HCT116 (cell line): ENCODE measurements at regions not wholly inside any gene's neighbourhood (a gene's known extent, or its start where the extent isn't known, plus 50 kb on each side); places are given as distances from the start of the nearest gene placed in this dataset.

ENCODE experiments used
- ATAC-seq: fragments of 200-7000 bp; cut with Tn5 transposase; 2 replicates; pipeline ENCODE4 v1.9.1; 2020; ENCODE audit warnings: mild to moderate bottlenecking, moderate library complexity
- BruUV-seq: library from RNA; stranded (reverse); fragments of 400-500 nt; replicated peaks from 2 replicates; lab custom pipeline; 2021; lab: Mats Ljungman, UMichigan
- CTCF ChIA-PET: fragments of 300-600 bp; sonication (Branson Sonifier 250); formaldehyde crosslinking; loops from one replicate; lab custom pipeline; 2021; ENCODE audit warnings: antibody characterized with exemption; lab: Charles Lee
- POLR2A ChIA-PET: fragments of 300-600, 350-600 bp; sonication (Branson Sonifier 250); formaldehyde crosslinking; loops from one replicate; lab custom pipeline; 2021; ENCODE audit warnings: antibody characterized with exemption; lab: Charles Lee
- RAD21 ChIA-PET, 2 experiments: fragments of 300-600 bp; sonication (Branson Sonifier 250); formaldehyde crosslinking; loops; one replicate each; lab custom pipeline; 2023; ENCODE audit warnings: low total read pairs in 2 of 2; ENCODE audit not compliant: uncharacterized antibody in 2 of 2, unreplicated experiment in 2 of 2, low non-redundant PET in 1 of 2; lab: Charles Lee
- DNase-seq: peaks from one replicate; pipeline ENCODE4 v3.0.0-alpha.2; 2010; ENCODE audit warnings: low read depth, low spot score
- H2AFZ ChIP-seq: fragments of 200-600 bp; shearing (Covaris generic), sonication (generic); 2 replicates; pipeline ENCODE4 v1.6.1; 2017; ENCODE audit warnings: low read depth, mixed run types, mixed read lengths, antibody characterized with exemption, low read length; ENCODE audit not compliant: poor library complexity, severe bottlenecking
- H3K27ac ChIP-seq: 2 replicates; pipeline ENCODE4 v1.5.1; 2012; ENCODE audit warnings: low read depth, low read length
- H3K27me3 ChIP-seq: fragments of 200-600 bp; sonication (generic); 2 replicates; pipeline ENCODE4 v1.6.1; 2016; ENCODE audit warnings: mixed run types, low read length, mixed read lengths; ENCODE audit not compliant: insufficient read depth
- H3K36me3 ChIP-seq, 2 experiments: fragments of 200-500 bp in 1 of 2; fragments of 200-600 bp in 1 of 2; sonication (Bioruptor generic) in 1 of 2; sonication (generic) in 1 of 2; 2 replicates each; pipeline versions ENCODE4 v1.5.1 to v1.6.1; 2014 to 2016; ENCODE audit warnings: low read length in 2 of 2, inconsistent platforms in 1 of 2, mixed read lengths in 1 of 2, mixed run types in 1 of 2; ENCODE audit not compliant: insufficient read depth in 2 of 2, control insufficient read depth in 1 of 2
- H3K4me1 ChIP-seq, 2 experiments: fragments of 200-600 bp in 1 of 2; sonication (generic) in 1 of 2; 2 replicates each; pipeline versions ENCODE4 v1.5.1 to v1.6.1; 2012 to 2017; ENCODE audit warnings: low read length in 2 of 2, inconsistent platforms in 1 of 2, mild to moderate bottlenecking in 1 of 2, mixed read lengths in 1 of 2, mixed run types in 1 of 2, moderate library complexity in 1 of 2; ENCODE audit not compliant: insufficient read depth in 2 of 2, control insufficient read depth in 1 of 2
- H3K4me2 ChIP-seq: fragments of 200-600 bp; sonication (generic); 2 replicates; pipeline ENCODE4 v1.6.1; 2017; ENCODE audit warnings: mixed run types, low read length, mixed read lengths
- H3K4me3 ChIP-seq, 2 experiments: fragments of 200-600 bp in 1 of 2; sonication (generic) in 1 of 2; replicated peaks in 1 of 2; 2 replicates each; pipeline ENCODE4 v1.5.1; 2011 to 2016; ENCODE audit warnings: low read length in 2 of 2, control low read depth in 1 of 2, low read depth in 1 of 2, mild to moderate bottlenecking in 1 of 2, mixed read lengths in 1 of 2, mixed run types in 1 of 2
- H3K79me2 ChIP-seq: fragments of 200-600 bp; sonication (generic); 2 replicates; pipeline ENCODE4 v1.6.1; 2017; ENCODE audit warnings: mild to moderate bottlenecking, mixed run types, low read length, moderate library complexity, mixed read lengths; ENCODE audit not compliant: insufficient read depth
- H3K9ac ChIP-seq: fragments of 200-600 bp; sonication (generic); 2 replicates; pipeline ENCODE4 v1.6.1; 2016; ENCODE audit warnings: low read length, mixed read lengths
- H3K9me2 ChIP-seq: fragments of 200-600 bp; sonication (generic), shearing (Covaris generic); 2 replicates; pipeline ENCODE4 v1.6.1; 2017; ENCODE audit warnings: mixed run types, mild to moderate bottlenecking, moderate library complexity; ENCODE audit not compliant: insufficient read depth
- H3K9me3 ChIP-seq, 2 experiments: fragments of 200-500 bp in 1 of 2; fragments of 200-600 bp in 1 of 2; sonication (Bioruptor generic) in 1 of 2; sonication (generic) in 1 of 2; 2 replicates each; pipeline ENCODE4 v1.6.1; 2014 to 2017; ENCODE audit warnings: low read length in 2 of 2, mixed read lengths in 2 of 2, inconsistent platforms in 1 of 2, low read depth in 1 of 2, mild to moderate bottlenecking in 1 of 2, mixed run types in 1 of 2, moderate library complexity in 1 of 2; ENCODE audit not compliant: control insufficient read depth in 1 of 2, insufficient read depth in 1 of 2
- H4K20me1 ChIP-seq: fragments of 200-600 bp; sonication (generic), shearing (Covaris generic); 2 replicates; pipeline ENCODE4 v1.6.1; 2017; ENCODE audit warnings: mixed run types, mild to moderate bottlenecking, moderate library complexity; ENCODE audit not compliant: insufficient read depth
- ATF3 ChIP-seq: IDR thresholded peaks from 2 replicates; pipeline ENCODE4 v1.6.1; 2012
- CBX3 ChIP-seq: IDR thresholded peaks from 2 replicates; pipeline ENCODE4 v1.6.1; 2012; ENCODE audit warnings: low read depth
- CEBPB ChIP-seq: IDR thresholded peaks from 2 replicates; pipeline ENCODE4 v1.6.1; 2012; ENCODE audit warnings: low read depth
- CTCF ChIP-seq, 3 experiments: fragments of 200-600 bp in 1 of 3; sonication (generic) in 1 of 3; IDR thresholded peaks in 2 of 3; conservative IDR thresholded peaks in 1 of 3; 2 replicates each; pipeline ENCODE4 v1.5.1; 2012 to 2017; ENCODE audit warnings: low read depth in 2 of 3, low read length in 2 of 3, antibody characterized with exemption in 1 of 3, borderline replicate concordance in 1 of 3, control low read depth in 1 of 3, mild to moderate bottlenecking in 1 of 3, mixed read lengths in 1 of 3, mixed run types in 1 of 3, moderate library complexity in 1 of 3; ENCODE audit not compliant: insufficient read depth in 1 of 3
- ELF1 ChIP-seq: IDR thresholded peaks from 2 replicates; pipeline ENCODE4 v1.6.1; 2012; ENCODE audit warnings: low read depth, borderline replicate concordance
- FOSL1 ChIP-seq: IDR thresholded peaks from 2 replicates; pipeline ENCODE4 v1.6.1; 2012; ENCODE audit warnings: low read depth
- JUND ChIP-seq: IDR thresholded peaks from 2 replicates; pipeline ENCODE4 v1.6.1; 2012
- MAX ChIP-seq: IDR thresholded peaks from 2 replicates; pipeline ENCODE4 v1.6.1; 2012
- POLR2A ChIP-seq: IDR thresholded peaks from 2 replicates; pipeline ENCODE4 v1.7.0; 2011; ENCODE audit warnings: borderline replicate concordance; ENCODE audit not compliant: insufficient read depth, insufficient read length; ENCODE audit errors: extremely low read depth
- REST ChIP-seq: IDR thresholded peaks from 2 replicates; pipeline ENCODE4 v1.6.1; 2012; ENCODE audit warnings: low read depth
- SP1 ChIP-seq: IDR thresholded peaks from 2 replicates; pipeline ENCODE4 v1.6.1; 2012; ENCODE audit warnings: low read depth
- SRF ChIP-seq: IDR thresholded peaks from 2 replicates; pipeline ENCODE4 v1.6.1; 2012; ENCODE audit warnings: low read depth
- TCF7L2 ChIP-seq: IDR thresholded peaks from 2 replicates; pipeline ENCODE4 v1.7.0; 2011; ENCODE audit warnings: borderline replicate concordance, inconsistent platforms; ENCODE audit not compliant: insufficient read depth, insufficient read length; ENCODE audit errors: extremely low read depth
- YY1 ChIP-seq: IDR thresholded peaks from 2 replicates; pipeline ENCODE4 v1.6.1; 2011; ENCODE audit warnings: low read length, low read depth, moderate library complexity, mild to moderate bottlenecking; ENCODE audit not compliant: insufficient replicate concordance; ENCODE audit errors: extremely low read depth
- ZBTB33 ChIP-seq: IDR thresholded peaks from 2 replicates; pipeline ENCODE4 v1.6.1; 2011; ENCODE audit warnings: mild to moderate bottlenecking, low read length, moderate library complexity; ENCODE audit not compliant: insufficient replicate concordance; ENCODE audit errors: extremely low read depth
- ZFX ChIP-seq: fragments of 450-650 bp; IDR thresholded peaks from 2 replicates; pipeline ENCODE4 v1.6.1; 2017
- ZNF274 ChIP-seq: fragments of 200-500 bp; sonication (Bioruptor generic); IDR thresholded peaks from 2 replicates; pipeline ENCODE4 v1.6.1; 2014; ENCODE audit warnings: mild to moderate bottlenecking, low read depth, low read length, inconsistent platforms
- intact Hi-C: fragments of 100-400 bp; cut with micrococcal nuclease; formaldehyde crosslinking; loops from 2 replicates; pipeline ENCODE4 v1.10.0; 2022

GRCh38 chr3:104127830-104128229 is 1238.9 kb upstream of the ALCAM start:
- intact Hi-C loops, result no loop called here
- ChIA-PET RAD21 (no interaction called here), CTCF (no interaction called here)

More at GRCh38 chr3:104127830-104128229, 1238.9 kb upstream of the ALCAM start:
- Histone ChIP-seq H3K27me3 (no peaks in the 10 kb centered on the region), H3K4me3 (no peak overlapping the region), H3K27ac (no peak overlapping the region), H3K9me3 (no peaks in the 10 kb centered on the region), H2AFZ (no peak overlapping the region), H3K79me2 (no peaks in the 10 kb centered on the region), H3K9me2 (no peaks in the 10 kb centered on the region), H4K20me1 (no peaks in the 10 kb centered on the region), H3K4me1 (no peaks in the 10 kb centered on the region), H3K9ac (no peak overlapping the region), H3K4me2 (no peak overlapping the region), H3K36me3 (no peaks in the 10 kb centered on the region)
- BruUV-seq, result no TSS peak
- DNase-seq, result no peak
- no peak for ATAC-seq
- POLR2A ChIA-PET, result no interaction called here
- no peak for TF ChIP-seq ZNF274
- TF ChIP-seq ZBTB33, result no peak
- TF ChIP-seq CEBPB, result no peak
- no peak for TF ChIP-seq FOSL1
- no peak for TF ChIP-seq ATF3
- no peak for TF ChIP-seq ELF1
- no peak for TF ChIP-seq CBX3
- TF ChIP-seq JUND, result no peak
- TF ChIP-seq SRF, result no peak
- no peak for TF ChIP-seq POLR2A
- TF ChIP-seq REST, result no peak
- TF ChIP-seq MAX, result no peak
- TF ChIP-seq CTCF (IDR thresholded peaks at IDR 0.05 in 2 of 3, conservative IDR thresholded peaks at IDR 0.05 in 1 of 3; ENCODE audit: borderline replicate concordance in 1 of 3, insufficient read depth in 1 of 3, low read depth in 2 of 3, low read length in 2 of 3), result no peak
- no peak for TF ChIP-seq ZFX
- no peak for TF ChIP-seq YY1
- no peak for TF ChIP-seq TCF7L2
- TF ChIP-seq SP1, result no peak
